HCT116 (cell line): ENCODE measurements at regions not wholly inside any gene's neighbourhood (a gene's known extent, or its start where the extent isn't known, plus 50 kb on each side); places are given as distances from the start of the nearest gene placed in this dataset.

Source experiments
- ATAC-seq: fragments of 200-7000 bp; cut with Tn5 transposase; 2 replicates; pipeline ENCODE4 v1.9.1; 2020; ENCODE audit warnings: mild to moderate bottlenecking, moderate library complexity
- BruUV-seq: library from RNA; stranded (reverse); fragments of 400-500 nt; replicated peaks from 2 replicates; lab custom pipeline; 2021; lab: Mats Ljungman, UMichigan
- CTCF ChIA-PET: fragments of 300-600 bp; sonication (Branson Sonifier 250); formaldehyde crosslinking; loops from one replicate; lab custom pipeline; 2021; ENCODE audit warnings: antibody characterized with exemption; lab: Charles Lee
- POLR2A ChIA-PET: fragments of 300-600, 350-600 bp; sonication (Branson Sonifier 250); formaldehyde crosslinking; loops from one replicate; lab custom pipeline; 2021; ENCODE audit warnings: antibody characterized with exemption; lab: Charles Lee
- RAD21 ChIA-PET, 2 experiments: fragments of 300-600 bp; sonication (Branson Sonifier 250); formaldehyde crosslinking; loops; one replicate each; lab custom pipeline; 2023; ENCODE audit warnings: low total read pairs in 2 of 2; ENCODE audit not compliant: uncharacterized antibody in 2 of 2, unreplicated experiment in 2 of 2, low non-redundant PET in 1 of 2; lab: Charles Lee
- DNase-seq: peaks from one replicate; pipeline ENCODE4 v3.0.0-alpha.2; 2010; ENCODE audit warnings: low read depth, low spot score
- H2AFZ ChIP-seq: fragments of 200-600 bp; shearing (Covaris generic), sonication (generic); 2 replicates; pipeline ENCODE4 v1.6.1; 2017; ENCODE audit warnings: low read depth, mixed run types, mixed read lengths, antibody characterized with exemption, low read length; ENCODE audit not compliant: poor library complexity, severe bottlenecking
- H3K27ac ChIP-seq: 2 replicates; pipeline ENCODE4 v1.5.1; 2012; ENCODE audit warnings: low read depth, low read length
- H3K27me3 ChIP-seq: fragments of 200-600 bp; sonication (generic); 2 replicates; pipeline ENCODE4 v1.6.1; 2016; ENCODE audit warnings: mixed run types, low read length, mixed read lengths; ENCODE audit not compliant: insufficient read depth
- H3K36me3 ChIP-seq, 2 experiments: fragments of 200-500 bp in 1 of 2; fragments of 200-600 bp in 1 of 2; sonication (Bioruptor generic) in 1 of 2; sonication (generic) in 1 of 2; 2 replicates each; pipeline versions ENCODE4 v1.5.1 to v1.6.1; 2014 to 2016; ENCODE audit warnings: low read length in 2 of 2, inconsistent platforms in 1 of 2, mixed read lengths in 1 of 2, mixed run types in 1 of 2; ENCODE audit not compliant: insufficient read depth in 2 of 2, control insufficient read depth in 1 of 2
- H3K4me1 ChIP-seq, 2 experiments: fragments of 200-600 bp in 1 of 2; sonication (generic) in 1 of 2; 2 replicates each; pipeline versions ENCODE4 v1.5.1 to v1.6.1; 2012 to 2017; ENCODE audit warnings: low read length in 2 of 2, inconsistent platforms in 1 of 2, mild to moderate bottlenecking in 1 of 2, mixed read lengths in 1 of 2, mixed run types in 1 of 2, moderate library complexity in 1 of 2; ENCODE audit not compliant: insufficient read depth in 2 of 2, control insufficient read depth in 1 of 2
- H3K4me2 ChIP-seq: fragments of 200-600 bp; sonication (generic); 2 replicates; pipeline ENCODE4 v1.6.1; 2017; ENCODE audit warnings: mixed run types, low read length, mixed read lengths
- H3K4me3 ChIP-seq, 2 experiments: fragments of 200-600 bp in 1 of 2; sonication (generic) in 1 of 2; replicated peaks in 1 of 2; 2 replicates each; pipeline ENCODE4 v1.5.1; 2011 to 2016; ENCODE audit warnings: low read length in 2 of 2, control low read depth in 1 of 2, low read depth in 1 of 2, mild to moderate bottlenecking in 1 of 2, mixed read lengths in 1 of 2, mixed run types in 1 of 2
- H3K79me2 ChIP-seq: fragments of 200-600 bp; sonication (generic); 2 replicates; pipeline ENCODE4 v1.6.1; 2017; ENCODE audit warnings: mild to moderate bottlenecking, mixed run types, low read length, moderate library complexity, mixed read lengths; ENCODE audit not compliant: insufficient read depth
- H3K9ac ChIP-seq: fragments of 200-600 bp; sonication (generic); 2 replicates; pipeline ENCODE4 v1.6.1; 2016; ENCODE audit warnings: low read length, mixed read lengths
- H3K9me2 ChIP-seq: fragments of 200-600 bp; sonication (generic), shearing (Covaris generic); 2 replicates; pipeline ENCODE4 v1.6.1; 2017; ENCODE audit warnings: mixed run types, mild to moderate bottlenecking, moderate library complexity; ENCODE audit not compliant: insufficient read depth
- H3K9me3 ChIP-seq, 2 experiments: fragments of 200-500 bp in 1 of 2; fragments of 200-600 bp in 1 of 2; sonication (Bioruptor generic) in 1 of 2; sonication (generic) in 1 of 2; 2 replicates each; pipeline ENCODE4 v1.6.1; 2014 to 2017; ENCODE audit warnings: low read length in 2 of 2, mixed read lengths in 2 of 2, inconsistent platforms in 1 of 2, low read depth in 1 of 2, mild to moderate bottlenecking in 1 of 2, mixed run types in 1 of 2, moderate library complexity in 1 of 2; ENCODE audit not compliant: control insufficient read depth in 1 of 2, insufficient read depth in 1 of 2
- H4K20me1 ChIP-seq: fragments of 200-600 bp; sonication (generic), shearing (Covaris generic); 2 replicates; pipeline ENCODE4 v1.6.1; 2017; ENCODE audit warnings: mixed run types, mild to moderate bottlenecking, moderate library complexity; ENCODE audit not compliant: insufficient read depth
- ATF3 ChIP-seq: IDR thresholded peaks from 2 replicates; pipeline ENCODE4 v1.6.1; 2012
- CBX3 ChIP-seq: IDR thresholded peaks from 2 replicates; pipeline ENCODE4 v1.6.1; 2012; ENCODE audit warnings: low read depth
- CTCF ChIP-seq, 3 experiments: fragments of 200-600 bp in 1 of 3; sonication (generic) in 1 of 3; IDR thresholded peaks in 2 of 3; conservative IDR thresholded peaks in 1 of 3; 2 replicates each; pipeline ENCODE4 v1.5.1; 2012 to 2017; ENCODE audit warnings: low read depth in 2 of 3, low read length in 2 of 3, antibody characterized with exemption in 1 of 3, borderline replicate concordance in 1 of 3, control low read depth in 1 of 3, mild to moderate bottlenecking in 1 of 3, mixed read lengths in 1 of 3, mixed run types in 1 of 3, moderate library complexity in 1 of 3; ENCODE audit not compliant: insufficient read depth in 1 of 3
- POLR2A ChIP-seq: IDR thresholded peaks from 2 replicates; pipeline ENCODE4 v1.7.0; 2011; ENCODE audit warnings: borderline replicate concordance; ENCODE audit not compliant: insufficient read depth, insufficient read length; ENCODE audit errors: extremely low read depth
- POLR2AphosphoS5 ChIP-seq: IDR thresholded peaks from 2 replicates; pipeline ENCODE4 v1.6.1; 2011; ENCODE audit warnings: mild to moderate bottlenecking, low read depth, low read length, moderate library complexity
- RAD21 ChIP-seq: IDR thresholded peaks from 2 replicates; pipeline ENCODE4 v1.6.1; 2012; ENCODE audit warnings: low read depth, mild to moderate bottlenecking
- SIN3A ChIP-seq: IDR thresholded peaks from 2 replicates; pipeline ENCODE4 v1.6.1; 2012; ENCODE audit warnings: low read depth
- SRF ChIP-seq: IDR thresholded peaks from 2 replicates; pipeline ENCODE4 v1.6.1; 2012; ENCODE audit warnings: low read depth
- TCF7L2 ChIP-seq: IDR thresholded peaks from 2 replicates; pipeline ENCODE4 v1.7.0; 2011; ENCODE audit warnings: borderline replicate concordance, inconsistent platforms; ENCODE audit not compliant: insufficient read depth, insufficient read length; ENCODE audit errors: extremely low read depth
- ZBTB33 ChIP-seq: IDR thresholded peaks from 2 replicates; pipeline ENCODE4 v1.6.1; 2011; ENCODE audit warnings: mild to moderate bottlenecking, low read length, moderate library complexity; ENCODE audit not compliant: insufficient replicate concordance; ENCODE audit errors: extremely low read depth
- ZFX ChIP-seq: fragments of 450-650 bp; IDR thresholded peaks from 2 replicates; pipeline ENCODE4 v1.6.1; 2017
- intact Hi-C: fragments of 100-400 bp; cut with micrococcal nuclease; formaldehyde crosslinking; loops from 2 replicates; pipeline ENCODE4 v1.10.0; 2022

- no peak overlapping the region for H2AFZ ChIP-seq
Measured at GRCh38 chr3:194253270-194253669, 97.9 kb downstream of the CPN2 start.

More at GRCh38 chr3:194253270-194253669, 97.9 kb downstream of the CPN2 start:
- Histone ChIP-seq H3K27ac (no peak overlapping the region), H3K79me2 (no peaks in the 10 kb centered on the region), H3K27me3 (no peaks in the 10 kb centered on the region), H3K4me3 (no peak overlapping the region), H3K4me1 (peaks cover 4 to 13% of the 10 kb centered on the region in 2 experiments), H3K9me3 (peaks cover 0 to 5% of the 10 kb centered on the region in 2 experiments; a peak in 1 of 4 replicates), H4K20me1 (no peaks in the 10 kb centered on the region), H3K36me3 (no peaks in the 10 kb centered on the region), H3K9me2 (no peaks in the 10 kb centered on the region), H3K4me2 (no peak overlapping the region), H3K9ac (no peak overlapping the region)
- DNase-seq (no peak), ATAC-seq (no peak)
- ChIA-PET POLR2A (no interaction called here), CTCF (no interaction called here), RAD21 (no interaction called here)
- intact Hi-C loops = no loop called here
- TF ChIP-seq RAD21 (no peak), POLR2A (no peak), POLR2AphosphoS5 (no peak), SIN3A (no peak), ATF3 (no peak), ZBTB33 (no peak), CTCF (IDR thresholded peaks at IDR 0.05 in 2 of 3, conservative IDR thresholded peaks at IDR 0.05 in 1 of 3; ENCODE audit: borderline replicate concordance in 1 of 3, insufficient read depth in 1 of 3, low read depth in 2 of 3, low read length in 2 of 3) (no peak), CBX3 (no peak), ZFX (no peak), TCF7L2 (no peak), SRF (no peak)
- BruUV-seq = no TSS peak
